GM19395 (cell line): ENCODE measurements at regions not wholly inside any gene's neighbourhood (a gene's known extent, or its start where the extent isn't known, plus 50 kb on each side); places are given as distances from the start of the nearest gene placed in this dataset.
"Not testable (repeated sequence)": the region's sequence is repeated elsewhere in the genome, so short reads cannot be mapped to it uniquely, and the experiment has no call there.

ENCODE experiments used
- ATAC-seq: cut with Tn5 transposase; IDR thresholded peaks from one replicate; pipeline ENCODE4 v1.9.1; 2021; ENCODE audit warnings: mild to moderate bottlenecking, moderate library complexity; ENCODE audit not compliant: unreplicated experiment

DNA sequence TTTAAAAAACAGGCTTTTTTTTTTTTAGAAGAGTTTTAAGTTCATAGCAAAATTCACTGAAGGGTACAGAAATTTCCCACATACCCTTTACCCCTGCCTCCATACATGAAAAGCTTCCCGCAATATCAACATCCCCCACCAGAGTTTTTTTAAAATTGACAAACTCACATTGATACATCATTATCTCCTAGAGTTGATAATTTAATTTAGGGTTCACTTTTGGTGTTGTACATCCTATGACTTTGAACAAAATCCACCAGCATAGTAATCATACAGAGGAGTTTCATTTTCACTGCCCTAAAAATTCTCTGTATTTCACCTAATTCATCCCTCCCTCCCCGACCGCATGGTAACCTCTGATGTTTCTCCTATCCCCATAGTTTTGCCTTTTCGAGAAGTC lies 53.6 kb upstream of the KCNK2 start:
- no peak for ATAC-seq

DNA sequence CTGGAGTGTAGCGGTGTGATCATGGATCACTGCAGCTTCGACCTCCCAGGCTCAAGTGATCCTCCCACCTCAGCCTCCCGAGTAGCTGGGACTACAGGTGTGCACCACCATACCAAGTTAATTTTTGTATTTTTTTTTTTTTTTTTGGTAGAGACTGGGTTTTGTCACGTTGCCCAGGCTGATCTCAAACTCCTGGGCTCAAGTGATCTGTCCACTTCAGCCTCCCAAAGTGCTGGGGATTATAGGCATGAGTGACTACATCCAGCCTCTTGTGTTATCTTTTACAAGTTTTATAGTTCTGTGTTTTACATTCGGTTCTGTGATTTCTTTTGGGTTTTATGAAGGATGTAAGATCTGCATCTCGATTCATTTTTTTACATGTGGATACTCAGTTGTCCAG lies 52.0 kb upstream of the KCNK2 start:
- not testable (repeated sequence) for ATAC-seq

DNA sequence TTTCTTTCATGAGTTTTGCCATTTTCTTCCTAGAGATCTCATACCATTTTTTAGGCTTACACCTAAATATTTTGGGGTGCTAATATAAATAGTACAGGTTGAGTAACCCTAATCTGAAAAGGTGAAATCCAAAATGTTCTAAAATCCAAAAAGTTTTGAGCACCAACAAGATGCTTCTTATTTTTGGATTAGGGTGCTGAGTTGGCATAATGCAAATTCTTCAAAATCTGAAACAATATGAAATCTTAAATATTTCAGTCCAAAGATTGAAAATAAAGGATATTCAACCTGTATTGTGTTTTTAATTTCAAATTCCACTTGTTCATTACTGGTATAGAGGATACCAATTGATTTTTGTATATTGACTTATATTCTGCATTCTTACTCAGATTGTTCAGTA lies 51.1 kb upstream of the KCNK2 start:
- no peak for ATAC-seq
